Mesenchymal stem cell (in vitro differentiated cells and primary cell): ENCODE measurements at regions not wholly inside any gene's neighbourhood (a gene's known extent, or its start where the extent isn't known, plus 50 kb on each side); places are given as distances from the start of the nearest gene placed in this dataset.

ENCODE experiments used
- DNase-seq: peaks from one replicate; pipeline ENCODE4 v3.0.0-alpha.2; 2013
- H2AFZ ChIP-seq: one replicate; pipeline ENCODE4 v1.6.1; 2013; ENCODE audit warnings: low read depth, mild to moderate bottlenecking, control low read depth, inconsistent platforms, low read length, moderate library complexity
- H2AK5ac ChIP-seq: 2 replicates; pipeline ENCODE4 v1.6.1; 2013; ENCODE audit warnings: low read length, moderate library complexity, mild to moderate bottlenecking, inconsistent platforms; ENCODE audit not compliant: severe bottlenecking
- H2BK120ac ChIP-seq: one replicate; pipeline ENCODE4 v1.6.1; 2013; ENCODE audit warnings: low read depth, mild to moderate bottlenecking, inconsistent platforms, low read length, moderate library complexity
- H2BK12ac ChIP-seq, 2 experiments: one replicate each; pipeline ENCODE4 v1.6.1; 2013; ENCODE audit warnings: inconsistent platforms in 2 of 2, low read length in 2 of 2, mild to moderate bottlenecking in 2 of 2, moderate library complexity in 2 of 2, control low read depth in 1 of 2
- H2BK15ac ChIP-seq: one replicate; pipeline ENCODE4 v1.6.1; 2013; ENCODE audit warnings: mild to moderate bottlenecking, low read depth, inconsistent platforms; ENCODE audit not compliant: poor library complexity, severe bottlenecking
- H2BK5ac ChIP-seq: 2 replicates; pipeline ENCODE4 v1.6.1; 2013; ENCODE audit warnings: low read depth, mild to moderate bottlenecking, low read length, control low read depth, inconsistent platforms; ENCODE audit not compliant: poor library complexity, severe bottlenecking
- H3K14ac ChIP-seq, 2 experiments: one replicate each; pipeline ENCODE4 v1.6.1; 2013; ENCODE audit warnings: inconsistent platforms in 2 of 2, low read length in 2 of 2, control low read depth in 1 of 2, mild to moderate bottlenecking in 1 of 2, moderate library complexity in 1 of 2
- H3K18ac ChIP-seq, 2 experiments: one replicate each; pipeline ENCODE4 v1.6.1; 2013; ENCODE audit warnings: inconsistent platforms in 2 of 2, low read length in 2 of 2, control low read depth in 1 of 2, low read depth in 1 of 2, mild to moderate bottlenecking in 1 of 2
- H3K23ac ChIP-seq, 2 experiments: one replicate each; pipeline ENCODE4 v1.6.1; 2013; ENCODE audit warnings: inconsistent platforms in 2 of 2, low read length in 2 of 2, mild to moderate bottlenecking in 2 of 2, moderate library complexity in 2 of 2, control low read depth in 1 of 2
- H3K27ac ChIP-seq: 2 replicates; pipeline ENCODE4 v1.5.1; 2013; ENCODE audit warnings: mild to moderate bottlenecking, moderate library complexity, low read length, control low read depth, inconsistent platforms; ENCODE audit not compliant: poor library complexity, severe bottlenecking
- H3K27me3 ChIP-seq, 2 experiments: 2 replicates each; pipeline versions ENCODE4 v1.6.1 to v1.7.0; 2013; ENCODE audit warnings: low read length in 2 of 2, mild to moderate bottlenecking in 2 of 2, moderate library complexity in 2 of 2, control low read depth in 1 of 2, inconsistent platforms in 1 of 2; ENCODE audit not compliant: control insufficient read depth in 1 of 2, insufficient read depth in 1 of 2
- H3K36me3 ChIP-seq, 2 experiments: 2 replicates each; pipeline versions ENCODE4 v1.6.1 to v1.7.0; 2013; ENCODE audit warnings: low read length in 2 of 2, control low read depth in 1 of 2, inconsistent platforms in 1 of 2, low read depth in 1 of 2, mild to moderate bottlenecking in 1 of 2; ENCODE audit not compliant: insufficient read depth in 2 of 2, control insufficient read depth in 1 of 2
- H3K4ac ChIP-seq, 2 experiments: one replicate each; pipeline ENCODE4 v1.6.1; 2013; ENCODE audit warnings: inconsistent platforms in 2 of 2, low read length in 2 of 2, mild to moderate bottlenecking in 2 of 2, moderate library complexity in 2 of 2, control low read depth in 1 of 2, low read depth in 1 of 2
- H3K4me1 ChIP-seq: 2 replicates; pipeline ENCODE4 v1.6.1; 2013; ENCODE audit warnings: low read depth, low read length, control low read depth; ENCODE audit not compliant: control insufficient read depth, insufficient read depth
- H3K4me2 ChIP-seq: 2 replicates; pipeline ENCODE4 v1.6.1; 2013; ENCODE audit warnings: low read length, mild to moderate bottlenecking, inconsistent platforms; ENCODE audit not compliant: poor library complexity, severe bottlenecking
- H3K4me3 ChIP-seq, 2 experiments: 2 replicates each; pipeline versions ENCODE4 v1.5.1 to v1.7.0; 2013; ENCODE audit warnings: low read length in 2 of 2, mild to moderate bottlenecking in 2 of 2, control low read depth in 1 of 2, low read depth in 1 of 2; ENCODE audit not compliant: insufficient read depth in 1 of 2
- H3K79me1 ChIP-seq: replicated peaks from 2 replicates; pipeline ENCODE4 v1.6.1; 2013; ENCODE audit warnings: mild to moderate bottlenecking, control low read depth, low read length, inconsistent platforms; ENCODE audit not compliant: poor library complexity, severe bottlenecking
- H3K9ac ChIP-seq: 2 replicates; pipeline ENCODE4 v1.7.0; 2013; ENCODE audit warnings: mild to moderate bottlenecking, low read length, moderate library complexity
- H3K9me3 ChIP-seq: 2 replicates; pipeline ENCODE4 v1.7.0; 2013; ENCODE audit warnings: mild to moderate bottlenecking, low read length; ENCODE audit not compliant: control insufficient read depth
- H4K8ac ChIP-seq: one replicate; pipeline ENCODE4 v1.6.1; 2013; ENCODE audit warnings: inconsistent platforms, mild to moderate bottlenecking, low read length, moderate library complexity
- H4K91ac ChIP-seq: one replicate; pipeline ENCODE4 v1.6.1; 2013; ENCODE audit warnings: mild to moderate bottlenecking, low read length, inconsistent platforms
- WGBS: methylation state at CpG from one replicate; pipeline ENCODE4 v1.1.7; 2013; ENCODE audit warnings: mixed read lengths; 5-methylcytosine and 5-hydroxymethylcytosine counted together

- H2BK12ac ChIP-seq = no peak overlapping the region
- H3K4me3 ChIP-seq = no peak overlapping the region
- H3K27me3 ChIP-seq = no peaks in the 10 kb centered on the region
- H2AFZ ChIP-seq = no peak overlapping the region
- H3K4me1 ChIP-seq = no peaks in the 10 kb centered on the region
- 71% methylated on average over 4 of the region's 4 CpGs for WGBS
- no peak overlapping the region for H2AK5ac ChIP-seq
- no peak overlapping the region for H3K27ac ChIP-seq
- H3K23ac ChIP-seq = no peak overlapping the region
- no peak overlapping the region for H4K8ac ChIP-seq
- H4K91ac ChIP-seq = no peak overlapping the region
- no peak overlapping the region for H2BK120ac ChIP-seq
- H3K4ac ChIP-seq = no peak overlapping the region
- no peak overlapping the region for H3K4me2 ChIP-seq
- DNase-seq = no peak
- no peaks in the 10 kb centered on the region for H3K79me1 ChIP-seq
- H2BK15ac ChIP-seq = no peak overlapping the region
- peaks cover 5% of the 10 kb centered on the region for H3K9me3 ChIP-seq
- H3K18ac ChIP-seq = no peak overlapping the region
- H3K36me3 ChIP-seq = no peaks in the 10 kb centered on the region
- H3K14ac ChIP-seq = no peak overlapping the region
- no peak overlapping the region for H2BK5ac ChIP-seq
- H3K9ac ChIP-seq = no peak overlapping the region
Measured at GRCh38 chr2:81225756-81226155, 921.2 kb upstream of the LRRTM1 start.

GRCh38 chr2:81213598-81213997 lies 909.0 kb upstream of the LRRTM1 start:
- Histone ChIP-seq H2AK5ac (no peak overlapping the region), H3K14ac (no peak overlapping the region), H3K4ac (no peak overlapping the region), H3K4me1 (no peaks in the 10 kb centered on the region), H3K27ac (no peak overlapping the region), H2BK12ac (no peak overlapping the region), H2BK15ac (no peak overlapping the region), H3K4me2 (no peak overlapping the region), H2AFZ (no peak overlapping the region), H3K79me1 (no peaks in the 10 kb centered on the region), H3K27me3 (no peaks in the 10 kb centered on the region), H2BK5ac (no peak overlapping the region), H3K36me3 (no peaks in the 10 kb centered on the region), H4K8ac (no peak overlapping the region), H3K4me3 (no peak overlapping the region), H3K9ac (no peak overlapping the region), H3K9me3 (no peaks in the 10 kb centered on the region), H2BK120ac (no peak overlapping the region), H4K91ac (no peak overlapping the region), H3K23ac (no peak overlapping the region), H3K18ac (no peak overlapping the region)
- WGBS = 91% methylated on average over 2 of the region's 2 CpGs
- no peak for DNase-seq

- 48% methylated on average over 4 of the region's 5 CpGs for WGBS
- Histone ChIP-seq H3K4me1 (no peaks in the 10 kb centered on the region), H3K4ac (no peak overlapping the region), H2AFZ (no peak overlapping the region), H3K4me3 (no peak overlapping the region), H4K8ac (no peak overlapping the region), H3K36me3 (no peaks in the 10 kb centered on the region), H3K14ac (no peak overlapping the region), H3K79me1 (no peaks in the 10 kb centered on the region), H2AK5ac (no peak overlapping the region), H3K23ac (no peak overlapping the region), H2BK15ac (no peak overlapping the region), H3K9me3 (peaks cover 7% of the 10 kb centered on the region), H3K27me3 (no peaks in the 10 kb centered on the region), H2BK5ac (no peak overlapping the region), H3K27ac (no peak overlapping the region), H2BK12ac (no peak overlapping the region), H3K9ac (no peak overlapping the region), H3K4me2 (no peak overlapping the region), H3K18ac (no peak overlapping the region), H2BK120ac (no peak overlapping the region), H4K91ac (no peak overlapping the region)
- no peak for DNase-seq
Measured at GRCh38 chr2:81206216-81206615, 901.7 kb upstream of the LRRTM1 start.

- no peak overlapping the region for H3K9ac ChIP-seq
- H2BK5ac ChIP-seq = no peak overlapping the region
- H2AFZ ChIP-seq = no peak overlapping the region
- no peaks in the 10 kb centered on the region for H3K79me1 ChIP-seq
- H3K4ac ChIP-seq = no peak overlapping the region
- no peak overlapping the region for H3K18ac ChIP-seq
- H3K4me3 ChIP-seq = no peak overlapping the region
- no peak overlapping the region for H3K23ac ChIP-seq
- no peak overlapping the region for H2AK5ac ChIP-seq
- no peak overlapping the region for H3K4me2 ChIP-seq
- H3K4me1 ChIP-seq = no peaks in the 10 kb centered on the region
- no peaks in the 10 kb centered on the region for H3K27me3 ChIP-seq
- DNase-seq = no peak
- H3K36me3 ChIP-seq = no peaks in the 10 kb centered on the region
- no peak overlapping the region for H4K91ac ChIP-seq
- no peak overlapping the region for H4K8ac ChIP-seq
- peaks cover 2% of the 10 kb centered on the region for H3K9me3 ChIP-seq
- H2BK120ac ChIP-seq = no peak overlapping the region
- no peak overlapping the region for H3K27ac ChIP-seq
- WGBS = 94% methylated on average over 30 of the region's 30 CpGs
- H2BK12ac ChIP-seq = no peak overlapping the region
- H3K14ac ChIP-seq = no peak overlapping the region
- H2BK15ac ChIP-seq = no peak overlapping the region
Measured at GRCh38 chr2:81196933-81197628, 892.5 kb upstream of the LRRTM1 start.
